Neuron (in vitro differentiated cells): ENCODE measurements at regions not wholly inside any gene's neighbourhood (a gene's known extent, or its start where the extent isn't known, plus 50 kb on each side); places are given as distances from the start of the nearest gene placed in this dataset.
"Not testable (repeated sequence)": the region's sequence is repeated elsewhere in the genome, so short reads cannot be mapped to it uniquely, and the experiment has no call there.

ENCODE experiments used
- H2AFZ ChIP-seq: one replicate; pipeline ENCODE4 v1.6.1; 2013; ENCODE audit warnings: low read depth, mild to moderate bottlenecking, inconsistent platforms, low read length, moderate library complexity
- H3K27me3 ChIP-seq: one replicate; pipeline ENCODE4 v1.6.1; 2013; ENCODE audit warnings: low read length; ENCODE audit not compliant: insufficient read depth
- H3K36me3 ChIP-seq: one replicate; pipeline ENCODE4 v1.6.1; 2013; ENCODE audit warnings: low read length; ENCODE audit not compliant: insufficient read depth
- H3K4me1 ChIP-seq: one replicate; pipeline ENCODE4 v1.6.1; 2013; ENCODE audit warnings: low read length; ENCODE audit not compliant: insufficient read depth
- H3K4me3 ChIP-seq: 2 replicates; pipeline ENCODE4 v1.5.1; 2013; ENCODE audit warnings: mild to moderate bottlenecking, low read length, moderate library complexity
- H3K9me3 ChIP-seq: one replicate; pipeline ENCODE4 v1.6.1; 2013; ENCODE audit warnings: low read length

DNA sequence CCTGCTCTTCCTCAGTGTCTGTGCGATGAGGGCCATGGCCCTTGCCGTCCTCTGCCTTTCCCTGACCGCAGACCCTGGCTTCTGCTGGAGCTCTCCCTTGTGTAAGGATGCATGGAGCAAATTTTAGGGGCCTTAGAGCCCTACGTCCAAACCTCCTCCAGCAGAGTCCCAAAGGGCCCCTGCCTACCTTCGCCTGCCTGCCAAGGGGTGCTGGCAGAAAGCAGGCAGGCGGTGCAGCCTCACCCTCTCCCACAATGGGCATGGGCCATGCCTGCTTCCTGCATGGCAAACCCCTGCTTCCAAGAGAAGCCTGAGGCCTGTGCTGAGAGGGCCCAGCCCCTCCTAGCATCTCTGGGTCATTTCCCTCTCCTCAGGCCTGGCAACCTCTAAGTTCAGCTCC, 71.3 kb upstream of the FGF3 start:
- no peaks in the 10 kb centered on the region for H3K36me3 ChIP-seq
- H3K4me1 ChIP-seq: peaks cover 9% of the 10 kb centered on the region
- no peak overlapping the region for H2AFZ ChIP-seq
- H3K9me3 ChIP-seq: no peaks in the 10 kb centered on the region
- H3K27me3 ChIP-seq: peaks cover 39% of the 10 kb centered on the region
- H3K4me3 ChIP-seq: no peak overlapping the region

DNA sequence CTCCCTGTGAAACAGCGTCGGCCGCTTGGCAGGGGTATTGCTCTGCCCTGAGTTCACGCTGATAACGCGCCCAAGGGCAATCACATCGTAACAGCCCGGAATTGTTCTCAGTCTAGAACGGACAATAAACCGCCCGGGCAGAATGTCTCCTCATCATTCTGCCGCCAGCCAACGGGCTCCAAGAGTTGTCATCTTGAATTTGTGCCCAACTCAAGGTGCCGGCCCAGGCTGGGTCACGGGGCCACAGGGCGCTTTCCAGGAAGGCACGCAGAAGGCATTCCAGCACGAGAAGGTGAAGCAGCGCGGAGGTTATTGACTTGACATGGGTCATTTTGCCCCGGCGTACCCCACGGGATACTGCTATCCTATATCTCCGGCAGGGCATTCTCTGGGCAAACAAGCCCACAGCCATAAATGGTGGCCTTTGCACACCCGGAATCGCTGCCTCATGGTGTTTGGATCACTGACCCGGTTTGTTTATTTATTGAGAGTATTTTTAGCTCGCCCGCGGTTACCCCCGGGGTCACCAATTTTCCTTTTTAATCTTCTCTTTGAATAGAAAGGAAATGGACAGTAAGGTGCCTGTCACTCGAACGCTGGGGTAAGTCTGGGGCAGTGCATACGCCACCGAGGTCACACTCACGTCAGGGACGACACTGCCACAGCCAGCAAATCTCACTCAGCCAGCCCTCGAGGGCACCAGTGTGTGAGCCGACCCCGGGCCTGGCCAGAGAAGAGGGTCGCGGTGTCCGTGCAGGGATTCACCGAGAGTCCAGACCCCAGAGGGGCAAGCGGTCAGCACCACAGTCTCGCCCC, 72.4 kb upstream of the FGF3 start:
- Histone ChIP-seq H3K4me1 (peaks cover 9% of the 10 kb centered on the region), H3K27me3 (peaks cover 39% of the 10 kb centered on the region), H3K36me3 (no peaks in the 10 kb centered on the region), H3K9me3 (no peaks in the 10 kb centered on the region), H3K4me3 (no peak overlapping the region), H2AFZ (no peak overlapping the region)

DNA sequence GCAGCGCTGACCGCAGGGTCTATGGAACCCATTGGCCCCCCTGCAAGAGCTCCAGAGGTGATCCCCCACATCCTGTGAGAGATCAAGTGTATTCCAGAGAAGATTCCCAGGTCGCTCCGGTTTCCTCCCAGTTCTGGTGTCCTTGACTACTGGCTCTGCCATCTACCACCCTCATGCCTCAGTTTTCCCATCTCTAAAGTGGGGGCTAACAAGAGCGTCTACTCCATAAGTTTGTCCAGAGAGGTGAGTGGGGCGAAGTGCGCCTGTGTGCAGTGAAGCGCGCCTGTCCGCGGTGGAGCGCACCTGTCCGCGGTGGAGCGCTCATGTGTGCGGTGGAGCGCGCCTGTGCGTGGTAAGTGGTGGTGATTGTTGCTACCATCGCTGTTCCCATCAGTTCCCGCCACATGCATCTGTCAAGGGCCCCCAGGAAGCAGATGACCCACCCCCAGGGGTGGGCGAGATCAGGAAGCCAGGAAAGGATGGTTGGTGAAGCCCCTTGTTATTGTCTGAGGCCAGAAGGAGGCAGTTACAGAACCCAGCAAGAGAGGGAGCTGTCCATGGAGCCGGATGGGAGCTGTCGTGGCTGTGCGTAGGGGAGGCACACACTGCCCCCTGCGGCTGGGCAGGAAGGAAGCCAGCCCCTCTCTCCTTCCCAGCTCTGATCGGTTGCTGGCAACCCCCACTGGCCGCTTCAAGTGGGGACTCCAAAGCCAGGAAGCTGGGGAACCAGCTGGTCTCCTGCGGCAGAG, 73.2 kb upstream of the FGF3 start:
- Histone ChIP-seq H3K36me3 (no peaks in the 10 kb centered on the region), H3K4me1 (peaks cover 9% of the 10 kb centered on the region), H3K9me3 (no peaks in the 10 kb centered on the region), H2AFZ (no peak overlapping the region), H3K4me3 (no peak overlapping the region), H3K27me3 (peaks cover 39% of the 10 kb centered on the region)

DNA sequence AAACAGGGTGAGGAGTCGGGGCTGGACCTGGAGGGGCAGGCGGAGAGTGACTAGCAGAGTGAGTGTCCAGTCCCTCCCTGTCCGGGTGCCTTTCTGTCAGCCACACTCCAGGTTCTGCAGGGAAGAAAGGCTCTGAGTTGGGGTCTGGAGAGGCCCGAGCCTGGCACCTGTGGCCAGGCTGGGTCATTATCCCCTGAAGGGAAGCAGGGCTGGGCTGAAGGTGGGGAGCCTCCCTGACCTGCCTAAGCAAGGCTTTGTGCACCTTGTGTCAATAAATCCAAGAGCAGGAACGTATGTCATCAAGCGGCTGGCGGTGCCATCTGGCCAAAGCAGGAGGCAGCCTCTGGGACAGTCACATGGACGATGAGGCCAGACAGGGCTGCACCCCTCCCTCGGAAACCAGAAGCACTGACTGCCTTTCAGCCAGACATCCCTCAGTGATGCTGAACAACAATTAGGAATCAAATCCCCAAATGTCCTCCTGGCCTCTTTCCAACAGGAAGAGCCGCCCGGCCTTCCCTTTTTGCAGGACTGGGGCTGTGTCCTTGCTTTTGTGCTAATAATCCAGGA, 73.9 kb upstream of the FGF3 start:
- Histone ChIP-seq H3K9me3 (no peaks in the 10 kb centered on the region), H3K27me3 (peaks cover 39% of the 10 kb centered on the region), H3K4me1 (peaks cover 9% of the 10 kb centered on the region), H3K4me3 (no peak overlapping the region), H2AFZ (no peak overlapping the region), H3K36me3 (no peaks in the 10 kb centered on the region)

DNA sequence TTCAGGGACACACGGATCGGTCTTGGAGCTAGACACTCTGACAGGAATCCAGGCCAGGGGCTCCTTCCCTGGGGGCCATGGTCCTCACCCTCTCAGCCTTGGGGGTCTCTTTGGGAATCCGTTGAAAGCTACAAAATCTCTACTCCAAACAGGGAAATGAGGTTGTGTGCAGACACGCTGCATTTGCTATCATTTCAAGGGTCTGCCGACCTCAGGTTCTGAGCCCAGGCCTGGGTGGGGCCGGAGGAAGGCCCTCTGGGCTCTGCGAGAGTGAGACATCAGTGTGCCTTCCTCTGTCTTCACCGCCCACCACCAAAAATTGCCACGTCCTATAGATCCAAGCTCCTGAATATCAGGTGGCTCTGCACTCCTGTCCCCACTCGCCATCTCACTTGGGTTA, 74.4 kb upstream of the FGF3 start:
- no peak overlapping the region for H3K4me3 ChIP-seq
- no peaks in the 10 kb centered on the region for H3K9me3 ChIP-seq
- peaks cover 9% of the 10 kb centered on the region for H3K4me1 ChIP-seq
- H3K36me3 ChIP-seq: no peaks in the 10 kb centered on the region
- no peak overlapping the region for H2AFZ ChIP-seq
- peaks cover 39% of the 10 kb centered on the region for H3K27me3 ChIP-seq

DNA sequence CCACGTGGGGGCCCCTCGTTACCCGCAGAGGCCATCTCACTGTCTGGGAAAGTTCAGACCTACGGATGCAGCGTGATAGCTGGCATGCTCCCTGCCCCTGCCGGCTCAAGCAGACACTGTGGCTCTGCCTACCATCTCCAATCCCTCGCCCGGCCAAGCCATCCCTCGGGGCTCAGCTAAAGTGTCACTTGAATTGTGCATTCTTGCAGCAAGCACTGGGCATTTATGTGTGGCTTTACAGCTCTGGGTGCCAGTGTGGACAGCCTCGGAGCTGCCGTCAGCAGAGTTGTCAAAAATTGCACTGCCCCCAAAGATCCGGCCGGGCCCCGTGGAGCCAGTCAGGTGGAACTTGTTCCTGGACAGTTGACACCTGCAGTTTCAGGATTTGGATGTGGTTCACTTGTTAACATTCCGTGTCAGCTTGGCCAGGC, 75.0 kb upstream of the FGF3 start:
- peaks cover 36% of the 10 kb centered on the region for H3K27me3 ChIP-seq

DNA sequence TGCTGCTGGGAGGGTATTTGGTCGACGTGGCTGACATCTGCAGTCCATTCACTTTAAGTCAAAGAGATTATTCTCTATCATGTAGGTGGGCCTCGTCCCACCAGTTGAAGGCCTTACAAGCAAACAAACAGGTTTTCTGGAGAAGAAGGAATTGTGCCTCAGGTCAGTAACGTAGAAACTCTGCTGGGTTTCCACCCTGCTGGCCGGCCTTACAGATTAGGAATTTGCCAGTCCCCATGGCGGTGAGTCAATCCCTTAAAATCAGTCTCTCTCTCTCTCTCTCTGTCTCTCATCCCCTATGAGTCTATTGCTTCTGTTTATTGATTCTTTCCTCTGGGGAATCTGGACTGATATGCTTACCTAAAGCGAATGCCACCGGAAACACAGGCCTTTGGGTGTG, 75.4 kb upstream of the FGF3 start:
- Histone ChIP-seq H3K27me3 (peaks cover 32% of the 10 kb centered on the region), H3K36me3 (no peaks in the 10 kb centered on the region), H2AFZ (no peak overlapping the region), H3K4me1 (peaks cover 4% of the 10 kb centered on the region), H3K9me3 (no peaks in the 10 kb centered on the region), H3K4me3 (no peak overlapping the region)

More for the DNA sequence above, 75.0 kb upstream of the FGF3 start:
- Histone ChIP-seq H3K4me3 (no peak overlapping the region), H3K9me3 (no peaks in the 10 kb centered on the region), H3K36me3 (no peaks in the 10 kb centered on the region), H3K4me1 (peaks cover 9% of the 10 kb centered on the region), H2AFZ (no peak overlapping the region)

DNA sequence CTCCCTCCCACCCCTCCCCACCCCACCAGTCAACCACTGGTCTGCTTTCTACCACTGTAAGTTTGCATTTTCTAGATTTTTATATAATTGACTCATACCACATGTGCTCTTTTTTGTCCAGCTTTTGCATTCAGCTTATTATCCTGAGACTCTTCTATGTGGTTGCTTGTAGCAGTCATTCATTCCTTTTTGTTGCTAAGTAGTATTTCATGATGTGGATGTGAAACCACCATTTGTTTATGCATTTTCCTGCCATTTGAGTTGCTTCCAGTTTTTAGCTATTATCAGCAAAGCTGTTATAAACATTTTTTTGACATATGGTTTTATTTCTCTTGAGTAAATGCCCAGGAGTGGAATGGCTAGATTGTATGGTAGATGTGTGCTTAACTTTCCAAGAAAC, 77.0 kb upstream of the FGF3 start:
- no peaks in the 10 kb centered on the region for H3K9me3 ChIP-seq
- no peak overlapping the region for H2AFZ ChIP-seq
- no peaks in the 10 kb centered on the region for H3K4me1 ChIP-seq
- no peaks in the 10 kb centered on the region for H3K36me3 ChIP-seq
- peaks cover 16% of the 10 kb centered on the region for H3K27me3 ChIP-seq
- no peak overlapping the region for H3K4me3 ChIP-seq

DNA sequence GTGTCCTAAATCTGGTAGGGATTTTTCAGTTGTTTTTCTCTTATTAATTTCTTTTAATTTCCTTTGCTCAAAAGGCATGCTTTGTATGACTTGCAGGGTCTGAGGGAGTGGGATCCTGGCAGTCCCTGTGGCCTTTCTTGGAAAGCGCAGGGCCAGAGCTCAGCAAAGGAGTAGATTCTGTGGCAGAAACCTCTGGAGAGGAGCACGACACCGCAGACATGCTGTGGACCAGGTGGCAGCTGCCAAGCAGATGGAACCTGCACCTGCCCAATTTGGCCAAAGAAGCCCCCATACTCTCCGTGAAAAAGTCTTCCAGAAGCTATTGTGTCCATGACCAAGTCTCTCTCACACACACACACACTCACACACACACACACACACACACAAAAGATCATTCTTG, 78.9 kb upstream of the FGF3 start:
- no peak overlapping the region for H2AFZ ChIP-seq
- no peak overlapping the region for H3K4me3 ChIP-seq
- peaks cover 14% of the 10 kb centered on the region for H3K27me3 ChIP-seq
- no peaks in the 10 kb centered on the region for H3K4me1 ChIP-seq
- no peaks in the 10 kb centered on the region for H3K9me3 ChIP-seq
- H3K36me3 ChIP-seq: no peaks in the 10 kb centered on the region

DNA sequence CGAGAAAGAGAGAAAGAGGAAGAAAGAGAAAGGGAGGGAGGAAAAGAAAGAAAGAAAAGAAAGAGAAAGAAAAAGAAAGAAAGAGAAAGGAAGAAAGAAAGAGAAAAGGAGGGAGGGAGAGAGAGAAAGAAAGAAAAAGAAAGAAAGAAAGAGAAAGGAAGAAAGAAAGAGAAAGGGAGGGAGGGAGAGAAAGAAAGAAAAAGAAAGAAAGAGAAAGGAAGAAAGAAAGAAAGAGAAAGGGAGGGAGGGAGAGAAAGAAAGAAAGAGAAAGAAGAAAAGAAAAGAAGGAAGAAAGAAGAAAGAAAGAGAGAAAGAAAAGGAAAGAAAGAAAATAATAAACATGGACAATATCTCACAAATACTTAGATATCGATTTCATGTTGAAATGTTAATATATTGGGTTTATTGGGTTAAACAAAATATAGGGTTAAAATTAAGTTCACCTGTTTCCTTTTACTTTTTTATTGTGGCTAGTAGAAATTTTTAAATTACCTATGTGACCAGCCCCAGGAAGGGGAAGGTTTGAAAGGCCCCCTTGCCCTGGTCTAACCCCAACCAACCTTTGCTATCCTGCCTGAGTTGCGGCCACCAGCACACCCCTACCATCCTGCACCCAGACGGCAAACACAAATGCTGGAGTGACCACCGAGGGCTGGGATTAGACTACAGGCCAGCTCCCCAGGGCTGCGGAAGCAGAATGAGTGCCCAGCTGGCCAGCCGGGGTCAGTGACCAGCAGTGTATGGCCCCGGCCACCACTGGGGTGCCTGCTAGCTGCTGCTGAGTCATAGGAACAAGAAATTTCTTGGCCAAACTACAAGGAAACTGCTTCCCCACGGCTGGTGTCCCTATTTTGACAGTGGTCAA, 81.0 kb upstream of the FGF3 start:
- Histone ChIP-seq H3K4me3 (no peak overlapping the region), H3K27me3 (no peaks in the 10 kb centered on the region), H3K9me3 (no peaks in the 10 kb centered on the region), H3K36me3 (no peaks in the 10 kb centered on the region), H2AFZ (no peak overlapping the region), H3K4me1 (no peaks in the 10 kb centered on the region)

DNA sequence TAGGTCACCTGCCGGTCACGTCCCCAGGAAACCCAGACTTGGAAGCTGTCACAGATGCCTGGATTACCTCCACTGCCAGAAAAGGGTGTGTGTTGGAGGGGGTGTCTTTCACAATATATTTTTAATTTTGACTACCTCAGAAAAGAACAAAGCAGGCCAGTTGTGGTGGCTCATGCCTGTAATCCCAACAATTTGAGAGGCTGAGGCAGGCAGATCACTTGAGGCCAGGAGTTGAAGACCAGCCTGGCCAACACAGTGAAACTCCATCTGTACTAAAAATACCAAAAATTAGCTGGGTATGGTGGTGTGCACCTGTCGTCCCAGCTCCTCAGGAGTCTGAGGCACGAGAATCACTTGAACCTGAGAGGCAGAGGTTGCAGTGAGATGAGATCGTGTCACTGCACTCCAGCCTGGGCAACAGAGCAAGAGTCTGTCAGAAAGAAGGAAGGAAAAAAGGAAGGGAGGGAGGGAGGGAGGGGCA, 81.6 kb upstream of the FGF3 start:
- H3K27me3 ChIP-seq, H3K9me3 ChIP-seq, H2AFZ ChIP-seq, H3K4me3 ChIP-seq, H3K4me1 ChIP-seq, H3K36me3 ChIP-seq: not testable (repeated sequence)

DNA sequence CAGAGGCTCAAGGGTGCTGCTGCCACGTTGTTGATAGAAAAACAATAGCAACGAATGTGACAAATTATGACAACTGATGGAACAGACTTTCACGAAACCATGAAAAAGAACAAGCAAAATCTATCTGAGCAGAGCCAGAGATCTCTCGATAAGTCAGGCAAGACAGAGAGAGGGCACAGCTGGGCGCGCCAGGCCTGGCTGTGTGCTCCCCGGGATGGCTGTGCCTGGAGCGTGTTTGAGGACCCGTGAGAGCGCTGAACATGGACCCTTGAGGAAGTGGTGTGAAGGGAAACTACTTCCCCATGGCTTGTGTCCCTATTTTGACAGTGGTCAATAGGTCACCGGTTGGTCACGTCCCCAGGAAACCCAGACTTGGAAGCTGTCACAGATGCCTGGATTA, 83.1 kb upstream of the FGF3 start:
- Histone ChIP-seq H3K4me3 (no peak overlapping the region), H3K36me3 (no peaks in the 10 kb centered on the region), H3K27me3 (no peaks in the 10 kb centered on the region), H2AFZ (no peak overlapping the region), H3K4me1 (no peaks in the 10 kb centered on the region), H3K9me3 (no peaks in the 10 kb centered on the region)
